NT2/D1 (cell line): ENCODE measurements at regions not wholly inside any gene's neighbourhood (a gene's known extent, or its start where the extent isn't known, plus 50 kb on each side); places are given as distances from the start of the nearest gene placed in this dataset.

Experiments
- SUZ12 ChIP-seq: IDR thresholded peaks from 2 replicates; pipeline ENCODE4 v1.6.1; 2011; ENCODE audit not compliant: insufficient read length, insufficient read depth; ENCODE audit errors: extremely low read depth
- YY1 ChIP-seq: IDR thresholded peaks from 2 replicates; pipeline ENCODE4 v1.6.1; 2011; ENCODE audit not compliant: insufficient read length, insufficient read depth
- ZNF274 ChIP-seq: IDR thresholded peaks from 2 replicates; pipeline ENCODE4 v1.6.1; 2011; ENCODE audit warnings: mild to moderate bottlenecking, low read depth, low read length

DNA sequence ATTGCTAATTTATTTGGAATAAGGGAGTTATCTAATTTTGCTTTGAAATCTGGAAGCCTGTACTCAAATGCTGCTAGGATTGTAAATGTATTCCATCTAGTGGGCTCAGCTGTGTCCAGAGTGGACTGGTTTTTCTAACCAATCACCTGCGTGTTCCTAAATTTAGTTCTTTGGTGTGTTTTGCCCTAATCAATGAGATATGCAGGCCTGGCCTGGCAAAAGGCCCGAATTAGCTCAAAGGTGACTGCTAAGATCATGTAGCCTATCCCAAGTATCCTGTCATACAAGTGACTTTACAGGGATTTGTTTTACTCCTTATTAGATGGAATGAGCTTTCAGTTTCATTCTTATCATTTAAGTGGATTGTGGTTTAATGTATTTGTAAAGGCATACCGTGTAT, 51.3 kb upstream of the ARMC2 start:
- TF ChIP-seq ZNF274 (no peak), SUZ12 (no peak), YY1 (no peak)
